Hepatocyte (in vitro differentiated cells): ENCODE measurements at regions not wholly inside any gene's neighbourhood (a gene's known extent, or its start where the extent isn't known, plus 50 kb on each side); places are given as distances from the start of the nearest gene placed in this dataset.

ENCODE experiments used
- DNase-seq: peaks from one replicate; pipeline ENCODE4 v3.0.0-alpha.2; 2016; ENCODE audit warnings: low spot score
- H2AFZ ChIP-seq: fragments of 200-600 bp; sonication (generic); 2 replicates; pipeline ENCODE4 v1.6.0; 2016; ENCODE audit warnings: antibody characterized with exemption, mild to moderate bottlenecking
- H3K27ac ChIP-seq: fragments of 200-600 bp; sonication (generic); 2 replicates; pipeline ENCODE4 v1.5.1; 2016; ENCODE audit warnings: mild to moderate bottlenecking
- H3K27me3 ChIP-seq: fragments of 200-600 bp; sonication (generic); 2 replicates; pipeline ENCODE4 v1.6.1; 2016
- H3K36me3 ChIP-seq: fragments of 200-600 bp; sonication (generic); replicated peaks from 2 replicates; pipeline ENCODE4 v1.5.1; 2016; ENCODE audit warnings: low read depth; ENCODE audit not compliant: insufficient read depth
- H3K4me1 ChIP-seq: fragments of 200-600 bp; sonication (generic); 2 replicates; pipeline ENCODE4 v1.5.1; 2016; ENCODE audit warnings: mild to moderate bottlenecking, moderate library complexity; ENCODE audit not compliant: insufficient read depth
- H3K4me2 ChIP-seq: fragments of 200-600 bp; sonication (generic); 2 replicates; pipeline ENCODE4 v1.6.0; 2016
- H3K4me3 ChIP-seq: fragments of 200-600 bp; sonication (generic); 2 replicates; pipeline ENCODE4 v1.5.1; 2016; ENCODE audit warnings: mild to moderate bottlenecking
- H3K79me2 ChIP-seq: fragments of 200-600 bp; sonication (generic); 2 replicates; pipeline ENCODE4 v1.6.0; 2017; ENCODE audit warnings: mild to moderate bottlenecking
- H3K9me2 ChIP-seq: fragments of 200-600 bp; sonication (generic); replicated peaks from 2 replicates; pipeline ENCODE4 v1.6.0; 2017; ENCODE audit warnings: mild to moderate bottlenecking; ENCODE audit not compliant: insufficient read depth
- H3K9me3 ChIP-seq: fragments of 200-600 bp; sonication (generic); 2 replicates; pipeline ENCODE4 v1.5.1; 2016; ENCODE audit warnings: low read depth, mild to moderate bottlenecking
- H4K20me1 ChIP-seq: fragments of 200-600 bp; sonication (generic); 2 replicates; pipeline ENCODE4 v1.6.0; 2016; ENCODE audit warnings: mild to moderate bottlenecking; ENCODE audit not compliant: insufficient read depth, poor library complexity, severe bottlenecking
- CTCF ChIP-seq: fragments of 200-600 bp; sonication (generic); IDR thresholded peaks from 2 replicates; pipeline ENCODE4 v1.5.1; 2016; ENCODE audit warnings: antibody characterized with exemption, mild to moderate bottlenecking; ENCODE audit not compliant: poor library complexity
- EZH2 ChIP-seq: fragments of 200-600 bp; sonication (generic); IDR thresholded peaks from 2 replicates; pipeline ENCODE4 v1.6.1; 2016; ENCODE audit warnings: antibody characterized with exemption, mild to moderate bottlenecking, borderline replicate concordance
- EZH2phosphoT487 ChIP-seq: fragments of 200-600 bp; sonication (generic); IDR thresholded peaks from one replicate; pipeline ENCODE4 v1.6.1; 2018; ENCODE audit warnings: antibody characterized with exemption, mild to moderate bottlenecking, low read depth, moderate library complexity; ENCODE audit not compliant: unreplicated experiment, severe bottlenecking
- WGBS: methylation state at CpG from one replicate; pipeline ENCODE4 v1.1.6; 2016; ENCODE audit warnings: low lambda C conversion rate; ENCODE audit errors: missing lambda C conversion rate; 5-methylcytosine and 5-hydroxymethylcytosine counted together

- H3K27ac ChIP-seq: no peak overlapping the region
- H3K27me3 ChIP-seq: no peaks in the 10 kb centered on the region
- no peak overlapping the region for H3K4me2 ChIP-seq
- no peaks in the 10 kb centered on the region for H3K4me1 ChIP-seq
- H2AFZ ChIP-seq: no peak overlapping the region
- H3K4me3 ChIP-seq: no peak overlapping the region
- H3K79me2 ChIP-seq: no peaks in the 10 kb centered on the region
- no peaks in the 10 kb centered on the region for H3K36me3 ChIP-seq
- no peak for TF ChIP-seq EZH2phosphoT487
- TF ChIP-seq CTCF: no peak
- TF ChIP-seq EZH2: no peak
- no peaks in the 10 kb centered on the region for H3K9me3 ChIP-seq
- DNase-seq: no peak
- no peaks in the 10 kb centered on the region for H4K20me1 ChIP-seq
- H3K9me2 ChIP-seq: no peaks in the 10 kb centered on the region
- 87% methylated on average over 3 of the region's 3 CpGs for WGBS
Measured at GRCh38 chr13:110036060-110036459, 249.7 kb upstream of the IRS2 start.

GRCh38 chr13:110034031-110034549, 247.7 kb upstream of the IRS2 start:
- Histone ChIP-seq H3K27ac (no peak overlapping the region), H3K9me3 (no peaks in the 10 kb centered on the region), H3K4me3 (no peak overlapping the region), H2AFZ (no peak overlapping the region), H3K9me2 (no peaks in the 10 kb centered on the region), H3K79me2 (no peaks in the 10 kb centered on the region), H3K27me3 (no peaks in the 10 kb centered on the region), H3K36me3 (no peaks in the 10 kb centered on the region), H4K20me1 (no peaks in the 10 kb centered on the region), H3K4me1 (no peaks in the 10 kb centered on the region), H3K4me2 (no peak overlapping the region)
- 56% methylated on average over 4 of the region's 4 CpGs for WGBS
- TF ChIP-seq EZH2phosphoT487 (no peak), CTCF (no peak), EZH2 (no peak)
- no peak for DNase-seq

GRCh38 chr13:110032969-110033368, 246.6 kb upstream of the IRS2 start:
- Histone ChIP-seq H3K79me2 (no peaks in the 10 kb centered on the region), H2AFZ (no peak overlapping the region), H3K36me3 (no peaks in the 10 kb centered on the region), H3K27me3 (no peaks in the 10 kb centered on the region), H3K4me1 (no peaks in the 10 kb centered on the region), H3K4me3 (no peak overlapping the region), H3K9me3 (no peaks in the 10 kb centered on the region), H3K9me2 (no peaks in the 10 kb centered on the region), H4K20me1 (no peaks in the 10 kb centered on the region), H3K27ac (no peak overlapping the region), H3K4me2 (no peak overlapping the region)
- no peak for DNase-seq
- TF ChIP-seq EZH2phosphoT487: no peak
- 71% methylated on average over 5 of the region's 5 CpGs for WGBS

DNA sequence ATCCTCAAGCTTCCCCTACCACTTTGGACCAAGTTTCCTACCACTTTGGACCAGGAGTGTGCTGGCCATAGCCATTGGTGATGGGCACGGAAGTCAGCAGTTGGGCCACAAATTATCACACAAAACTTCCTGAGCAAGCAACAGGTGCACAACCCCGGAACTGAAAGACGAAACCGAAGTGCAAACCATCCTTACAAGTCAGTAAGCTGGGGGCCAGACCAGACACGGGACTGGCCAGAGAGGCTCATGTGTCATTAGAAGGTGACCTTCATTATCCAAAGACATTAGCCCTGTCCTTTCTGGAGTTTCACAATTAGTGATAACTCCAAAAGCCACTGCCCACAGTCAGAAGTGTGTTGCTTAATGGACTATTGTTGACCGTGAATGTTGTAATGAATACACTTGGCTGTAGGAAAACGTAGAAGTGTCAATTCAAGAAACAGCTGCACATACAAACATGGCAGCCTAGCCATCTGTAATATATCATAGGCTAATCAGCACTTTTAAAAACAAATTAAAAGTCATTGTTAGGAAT, 244.1 kb upstream of the IRS2 start:
- H3K4me1 ChIP-seq: no peaks in the 10 kb centered on the region
- no peaks in the 10 kb centered on the region for H3K9me3 ChIP-seq

More for the DNA sequence above, 244.1 kb upstream of the IRS2 start:
- H3K27ac ChIP-seq: no peak overlapping the region
- no peak overlapping the region for H3K4me2 ChIP-seq
- H2AFZ ChIP-seq: no peak overlapping the region
- H3K27me3 ChIP-seq: no peaks in the 10 kb centered on the region
- TF ChIP-seq EZH2phosphoT487 (no peak), EZH2 (no peak)
- H3K79me2 ChIP-seq: no peaks in the 10 kb centered on the region
- WGBS: 77% methylated on average over 7 of the region's 7 CpGs
- no peaks in the 10 kb centered on the region for H3K9me2 ChIP-seq
- H4K20me1 ChIP-seq: no peaks in the 10 kb centered on the region
- DNase-seq: no peak
- H3K36me3 ChIP-seq: no peaks in the 10 kb centered on the region
- no peak overlapping the region for H3K4me3 ChIP-seq
